Activated gamma-delta T cell treated with Interleukin-2 at 50 U/mL for 16 hours (primary cell): ENCODE measurements at regions not wholly inside any gene's neighbourhood (a gene's known extent, or its start where the extent isn't known, plus 50 kb on each side); places are given as distances from the start of the nearest gene placed in this dataset.
"Not testable (repeated sequence)": the region's sequence is repeated elsewhere in the genome, so short reads cannot be mapped to it uniquely, and the experiment has no call there.

Source experiments
- DNase-seq: peaks from one replicate; pipeline ENCODE4 v3.0.0-alpha.2; 2020

- no peak for DNase-seq
Observed at GRCh38 chr12:116361414-116362223, 84.1 kb upstream of the MED13L start.

- no peak for DNase-seq
Observed at GRCh38 chr12:116365114-116365513, 87.6 kb upstream of the MED13L start.

- DNase-seq, result no peak
Observed at GRCh38 chr12:116365606-116366455, 88.3 kb upstream of the MED13L start.

- DNase-seq, result no peak
Observed at GRCh38 chr12:116366456-116366776, 88.9 kb upstream of the MED13L start.

GRCh38 chr12:116366824-116367223, 89.3 kb upstream of the MED13L start:
- DNase-seq, result no peak

GRCh38 chr12:116368196-116369194, 91.0 kb upstream of the MED13L start:
- DNase-seq, result no peak

- no peak for DNase-seq
Observed at GRCh38 chr12:116370004-116370404, 92.5 kb upstream of the MED13L start.

- DNase-seq, result no peak
Observed at GRCh38 chr12:116370886-116371580, 93.5 kb upstream of the MED13L start.

- no peak for DNase-seq
Observed at GRCh38 chr12:116372815-116373214, 95.3 kb upstream of the MED13L start.

- DNase-seq, result no peak
Observed at GRCh38 chr12:116373572-116374206, 96.2 kb upstream of the MED13L start.

- no peak for DNase-seq
Observed at GRCh38 chr12:116374207-116374606, 96.7 kb upstream of the MED13L start.

GRCh38 chr12:116375278-116375842, 97.9 kb upstream of the MED13L start:
- no peak for DNase-seq

GRCh38 chr12:116376354-116377193, 99.1 kb upstream of the MED13L start:
- DNase-seq, result no peak

- DNase-seq, result not testable (repeated sequence)
Observed at GRCh38 chr12:116377194-116377571, 99.7 kb upstream of the MED13L start.

- no peak for DNase-seq
Observed at GRCh38 chr12:116378002-116378401, 100.5 kb upstream of the MED13L start.

GRCh38 chr12:116380108-116380507, 102.6 kb upstream of the MED13L start:
- no peak for DNase-seq

- DNase-seq, result not testable (repeated sequence)
Observed at GRCh38 chr12:116380740-116381139, 103.2 kb upstream of the MED13L start.

- DNase-seq, result no peak
Observed at GRCh38 chr12:116381240-116381743, 103.8 kb upstream of the MED13L start.

- DNase-seq, result no peak
Observed at GRCh38 chr12:116381744-116382685, 104.5 kb upstream of the MED13L start.
